ENCODE measurements at regions not wholly inside any gene's neighbourhood (a gene's known extent, or its start where the extent isn't known, plus 50 kb on each side); places are given as distances from the start of the nearest gene placed in this dataset.
"Not testable (repeated sequence)": the region's sequence is repeated elsewhere in the genome, so short reads cannot be mapped to it uniquely, and the experiment has no call there.

DNA sequence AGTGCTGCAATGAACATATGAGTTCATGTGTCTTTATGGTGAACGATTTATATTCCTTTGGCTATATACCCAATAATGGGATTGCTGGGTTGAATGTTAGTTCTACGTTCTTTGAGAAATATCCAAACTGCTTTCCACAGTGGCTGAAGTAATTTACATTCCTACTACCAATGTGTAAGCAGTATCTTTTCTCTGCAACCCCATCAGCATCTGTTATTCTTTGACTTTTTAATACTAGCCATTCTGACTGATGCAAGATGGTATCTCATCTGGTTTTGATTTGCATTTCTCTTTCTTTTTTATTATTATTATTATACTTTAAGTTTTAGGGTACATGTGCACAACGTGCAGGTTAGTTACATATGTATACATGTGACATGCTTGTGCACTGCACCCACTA is 89.7 kb downstream of the DKK1 start:
- not testable (repeated sequence) for TF ChIP-seq POLR2AphosphoS5 (IDR thresholded peaks at IDR 0.05; ENCODE audit: borderline replicate concordance, low read depth, low read length); EZH2 (IDR thresholded peaks at IDR 0.05); FOXP2 (optimal IDR thresholded peaks at IDR 0.05; ENCODE audit: control extremely low read depth, extremely low read length, insufficient read depth)
